ENCODE measurements at regions not wholly inside any gene's neighbourhood (a gene's known extent, or its start where the extent isn't known, plus 50 kb on each side); places are given as distances from the start of the nearest gene placed in this dataset.

- TF ChIP-seq CTCF (optimal IDR thresholded peaks at IDR 0.05 in 1 of 3, IDR thresholded peaks at IDR 0.05 in 1 of 3, conservative IDR thresholded peaks at IDR 0.05 in 1 of 3; ENCODE audit: extremely low read depth in 1 of 3, insufficient read depth in 2 of 3, low read length in 3 of 3) (no peak), EZH2 (IDR thresholded peaks at IDR 0.05; ENCODE audit: low read length) (no peak)
These were observed 108.1 kb upstream of the SIX2 start for GRCh38 chr2:45117383-45117782.

Data from keratinocyte (primary cell).